Osteocyte (in vitro differentiated cells): ENCODE measurements at regions not wholly inside any gene's neighbourhood (a gene's known extent, or its start where the extent isn't known, plus 50 kb on each side); places are given as distances from the start of the nearest gene placed in this dataset.

Experiments
- DNase-seq: peaks from one replicate; pipeline ENCODE4 v3.0.0; 2021; ENCODE audit warnings: mixed read lengths; ENCODE audit not compliant: unreplicated experiment; ENCODE audit errors: extremely low spot score
- H3K27ac Mint-ChIP-seq: one replicate; pipeline ENCODE4 v1.8.0; 2021; ENCODE audit warnings: mild to moderate bottlenecking, mixed read lengths; ENCODE audit not compliant: unreplicated experiment
- H3K27me3 Mint-ChIP-seq: one replicate; pipeline ENCODE4 v1.8.0; 2021; ENCODE audit warnings: mixed read lengths; ENCODE audit not compliant: unreplicated experiment
- H3K36me3 Mint-ChIP-seq: one replicate; pipeline ENCODE4 v1.8.0; 2021; ENCODE audit warnings: mixed read lengths; ENCODE audit not compliant: unreplicated experiment
- H3K4me1 Mint-ChIP-seq: one replicate; pipeline ENCODE4 v1.8.0; 2021; ENCODE audit warnings: mixed read lengths; ENCODE audit not compliant: unreplicated experiment
- H3K4me3 Mint-ChIP-seq: one replicate; pipeline ENCODE4 v1.8.0; 2021; ENCODE audit warnings: mild to moderate bottlenecking, moderate library complexity, mixed read lengths; ENCODE audit not compliant: unreplicated experiment
- H3K9me3 Mint-ChIP-seq: one replicate; pipeline ENCODE4 v1.8.0; 2021; ENCODE audit warnings: mixed read lengths; ENCODE audit not compliant: unreplicated experiment
- CTCF ChIP-seq: fragments of 200-600 bp; sonication (generic); IDR thresholded peaks from 2 replicates; pipeline ENCODE4 v1.5.0; 2021; ENCODE audit warnings: antibody characterized with exemption, mild to moderate bottlenecking, moderate library complexity

GRCh38 chr1:222033450-222033849, 291.6 kb upstream of the DUSP10 start:
- Mint-ChIP-seq H3K27ac (no peak overlapping the region), H3K36me3 (no peaks in the 10 kb centered on the region), H3K4me1 (peaks cover 3% of the 10 kb centered on the region), H3K27me3 (peaks cover 43% of the 10 kb centered on the region), H3K4me3 (no peak overlapping the region), H3K9me3 (no peaks in the 10 kb centered on the region)
- TF ChIP-seq CTCF = no peak
- no peak for DNase-seq

- H3K36me3 Mint-ChIP-seq = no peaks in the 10 kb centered on the region
- no peak overlapping the region for H3K27ac Mint-ChIP-seq
- peaks cover 3% of the 10 kb centered on the region for H3K4me1 Mint-ChIP-seq
- TF ChIP-seq CTCF = no peak
- no peak for DNase-seq
- H3K27me3 Mint-ChIP-seq = peaks cover 36% of the 10 kb centered on the region
- no peaks in the 10 kb centered on the region for H3K9me3 Mint-ChIP-seq
- no peak overlapping the region for H3K4me3 Mint-ChIP-seq
These were observed 289.4 kb upstream of the DUSP10 start for GRCh38 chr1:222031318-222031717.

GRCh38 chr1:222028676-222029075, 286.8 kb upstream of the DUSP10 start:
- Mint-ChIP-seq H3K27ac (no peak overlapping the region), H3K9me3 (no peaks in the 10 kb centered on the region), H3K4me3 (no peak overlapping the region), H3K27me3 (peaks cover 40% of the 10 kb centered on the region), H3K36me3 (no peaks in the 10 kb centered on the region), H3K4me1 (no peaks in the 10 kb centered on the region)
- TF ChIP-seq CTCF = no peak
- no peak for DNase-seq

- H3K36me3 Mint-ChIP-seq = no peaks in the 10 kb centered on the region
- H3K4me1 Mint-ChIP-seq = no peaks in the 10 kb centered on the region
- H3K27me3 Mint-ChIP-seq = peaks cover 35% of the 10 kb centered on the region
- TF ChIP-seq CTCF = no peak
- no peaks in the 10 kb centered on the region for H3K9me3 Mint-ChIP-seq
- DNase-seq = no peak
- no peak overlapping the region for H3K4me3 Mint-ChIP-seq
- no peak overlapping the region for H3K27ac Mint-ChIP-seq
These were observed 286.2 kb upstream of the DUSP10 start for GRCh38 chr1:222028116-222028515.

- peaks cover 28% of the 10 kb centered on the region for H3K27me3 Mint-ChIP-seq
- no peak overlapping the region for H3K27ac Mint-ChIP-seq
- no peak overlapping the region for H3K4me3 Mint-ChIP-seq
- DNase-seq = no peak
- H3K36me3 Mint-ChIP-seq = no peaks in the 10 kb centered on the region
- TF ChIP-seq CTCF = no peak
- H3K4me1 Mint-ChIP-seq = no peaks in the 10 kb centered on the region
- no peaks in the 10 kb centered on the region for H3K9me3 Mint-ChIP-seq
These were observed 284.4 kb upstream of the DUSP10 start for GRCh38 chr1:222026280-222026679.
